GM19035 (cell line): ENCODE measurements at regions not wholly inside any gene's neighbourhood (a gene's known extent, or its start where the extent isn't known, plus 50 kb on each side); places are given as distances from the start of the nearest gene placed in this dataset.

Experiments used
- ATAC-seq: cut with Tn5 transposase; IDR thresholded peaks from one replicate; pipeline ENCODE4 v1.9.1; 2021; ENCODE audit not compliant: unreplicated experiment

GRCh38 chr10:109517748-109518147 is 405.6 kb downstream of the XPNPEP1 start:
- no peak for ATAC-seq

GRCh38 chr10:109504401-109504800 is 418.9 kb downstream of the XPNPEP1 start:
- no peak for ATAC-seq

- ATAC-seq, result no peak
Observed at GRCh38 chr10:109487691-109488090, 435.6 kb downstream of the XPNPEP1 start.

- ATAC-seq, result no peak
Observed at GRCh38 chr10:109480836-109481235, 442.5 kb downstream of the XPNPEP1 start.

GRCh38 chr10:109475711-109476421 is 447.4 kb downstream of the XPNPEP1 start:
- ATAC-seq, result no peak

GRCh38 chr10:109474812-109475211 is 448.5 kb downstream of the XPNPEP1 start:
- no peak for ATAC-seq

- no peak for ATAC-seq
Observed at GRCh38 chr10:109474261-109474660, 449.1 kb downstream of the XPNPEP1 start.

GRCh38 chr10:109467551-109467950 is 455.8 kb downstream of the XPNPEP1 start:
- ATAC-seq, result no peak

- no peak for ATAC-seq
Observed at GRCh38 chr10:109464949-109465348, 458.4 kb downstream of the XPNPEP1 start.

GRCh38 chr10:109457302-109457638 is 466.0 kb downstream of the XPNPEP1 start:
- no peak for ATAC-seq

- ATAC-seq, result no peak
Observed at GRCh38 chr10:109456566-109457301, 466.6 kb downstream of the XPNPEP1 start.

- no peak for ATAC-seq
Observed at GRCh38 chr10:109454691-109455090, 468.6 kb downstream of the XPNPEP1 start.

GRCh38 chr10:109451879-109452278 is 471.4 kb downstream of the XPNPEP1 start:
- no peak for ATAC-seq

- no peak for ATAC-seq
Observed at GRCh38 chr10:109450702-109451101, 472.6 kb downstream of the XPNPEP1 start.

- ATAC-seq, result no peak
Observed at GRCh38 chr10:109433434-109433833, 489.9 kb downstream of the XPNPEP1 start.

- ATAC-seq, result no peak
Observed at GRCh38 chr10:109432281-109432680, 491.0 kb downstream of the XPNPEP1 start.

GRCh38 chr10:109430799-109431198 is 492.5 kb downstream of the XPNPEP1 start:
- no peak for ATAC-seq

- no peak for ATAC-seq
Observed at GRCh38 chr10:109430043-109430760, 493.1 kb downstream of the XPNPEP1 start.

- ATAC-seq, result no peak
Observed at GRCh38 chr10:109428775-109429491, 494.4 kb downstream of the XPNPEP1 start.

GRCh38 chr10:109427411-109427810 is 495.9 kb downstream of the XPNPEP1 start:
- ATAC-seq, result no peak

- no peak for ATAC-seq
Observed at GRCh38 chr10:109426987-109427386, 496.3 kb downstream of the XPNPEP1 start.
